ENCODE measurements at regions not wholly inside any gene's neighbourhood (a gene's known extent, or its start where the extent isn't known, plus 50 kb on each side); places are given as distances from the start of the nearest gene placed in this dataset.

DNA sequence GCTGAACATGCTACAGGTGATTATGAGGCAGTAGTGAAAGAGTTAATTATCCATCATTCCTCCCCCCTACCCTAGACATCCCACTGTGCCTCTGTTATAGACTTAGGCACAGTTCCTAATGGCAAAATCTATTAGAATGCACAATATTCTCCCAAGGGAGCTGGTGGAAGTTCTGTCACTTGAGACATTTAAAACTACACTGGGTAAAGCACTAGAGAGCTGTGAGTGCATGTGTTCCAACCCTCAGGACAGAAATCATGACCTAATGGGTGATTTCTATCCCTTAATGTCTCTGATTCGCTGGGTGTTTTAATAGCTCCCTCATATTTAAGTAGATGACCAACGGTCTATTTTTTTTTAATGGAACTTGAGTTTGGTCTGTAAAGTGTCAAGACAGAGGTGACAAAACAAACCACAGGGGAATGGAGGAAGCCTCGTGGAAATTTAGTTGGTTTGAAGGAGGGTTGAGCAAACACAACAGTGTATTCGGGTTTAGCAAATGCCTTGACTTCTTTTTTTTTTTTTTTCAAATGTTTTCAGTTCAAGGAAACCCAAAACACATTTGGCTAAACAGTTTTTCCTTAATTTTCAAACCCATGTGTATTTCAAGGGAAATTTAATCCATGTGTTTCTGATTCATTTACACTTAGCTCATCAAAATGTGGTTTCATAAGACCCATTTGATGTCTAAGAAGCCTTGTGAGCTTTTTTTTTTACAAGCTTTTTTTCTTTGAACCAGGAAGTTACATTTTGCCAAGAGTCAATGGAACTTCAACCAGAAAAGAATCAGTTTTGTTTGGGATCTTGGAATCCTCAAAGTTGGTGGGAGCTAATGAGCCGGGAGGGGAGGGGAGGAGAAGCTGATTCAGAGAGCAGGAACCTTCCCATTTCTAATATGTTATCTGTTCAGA lies 665.1 kb upstream of the ZEB2 start:
- TF ChIP-seq, protein P1, sequence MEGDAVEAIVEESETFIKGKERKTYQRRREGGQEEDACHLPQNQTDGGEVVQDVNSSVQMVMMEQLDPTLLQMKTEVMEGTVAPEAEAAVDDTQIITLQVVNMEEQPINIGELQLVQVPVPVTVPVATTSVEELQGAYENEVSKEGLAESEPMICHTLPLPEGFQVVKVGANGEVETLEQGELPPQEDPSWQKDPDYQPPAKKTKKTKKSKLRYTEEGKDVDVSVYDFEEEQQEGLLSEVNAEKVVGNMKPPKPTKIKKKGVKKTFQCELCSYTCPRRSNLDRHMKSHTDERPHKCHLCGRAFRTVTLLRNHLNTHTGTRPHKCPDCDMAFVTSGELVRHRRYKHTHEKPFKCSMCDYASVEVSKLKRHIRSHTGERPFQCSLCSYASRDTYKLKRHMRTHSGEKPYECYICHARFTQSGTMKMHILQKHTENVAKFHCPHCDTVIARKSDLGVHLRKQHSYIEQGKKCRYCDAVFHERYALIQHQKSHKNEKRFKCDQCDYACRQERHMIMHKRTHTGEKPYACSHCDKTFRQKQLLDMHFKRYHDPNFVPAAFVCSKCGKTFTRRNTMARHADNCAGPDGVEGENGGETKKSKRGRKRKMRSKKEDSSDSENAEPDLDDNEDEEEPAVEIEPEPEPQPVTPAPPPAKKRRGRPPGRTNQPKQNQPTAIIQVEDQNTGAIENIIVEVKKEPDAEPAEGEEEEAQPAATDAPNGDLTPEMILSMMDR (conservative IDR thresholded peaks at IDR 0.05; ENCODE audit: low read depth, low read length) = no peak
- TF ChIP-seq EZH2 (IDR thresholded peaks at IDR 0.05; ENCODE audit: low read length, unreplicated experiment) = no peak
- no peak for TF ChIP-seq EZH2phosphoT487 (IDR thresholded peaks at IDR 0.05; ENCODE audit: borderline replicate concordance, low read length)

Data from PC-3 (cell line).